ENCODE measurements at regions not wholly inside any gene's neighbourhood (a gene's known extent, or its start where the extent isn't known, plus 50 kb on each side); places are given as distances from the start of the nearest gene placed in this dataset.

- Histone ChIP-seq H3K27ac (replicated peaks in 1 of 4) (no peak overlapping the region), H3K9me3 (no peaks in the 10 kb centered on the region), H3K27me3 (peaks cover 0 to 13% (median 0%) of the 10 kb centered on the region in 4 donors), H3K4me3 (no peak overlapping the region), H3K4me1 (no peaks in the 10 kb centered on the region), H3K36me3 (no peaks in the 10 kb centered on the region)
- intact Hi-C loops (cut with DNase I): no loop called here
- TF ChIP-seq POLR2AphosphoS5 (IDR thresholded peaks at IDR 0.05): no peak
- TF ChIP-seq CTCF (IDR thresholded peaks at IDR 0.05): no peak
- TF ChIP-seq POLR2A (IDR thresholded peaks at IDR 0.05; ENCODE audit: low read depth): no peak
- no peak for TF ChIP-seq EP300 (IDR thresholded peaks at IDR 0.05)
- WGBS: 88% methylated on average over 6 of the region's 6 CpGs
- DNase-seq (ENCODE audit: extremely low spot score): no peak
Measured at GRCh38 chr3:182738583-182739411, 54.5 kb upstream of the ATP11B start.

DNA sequence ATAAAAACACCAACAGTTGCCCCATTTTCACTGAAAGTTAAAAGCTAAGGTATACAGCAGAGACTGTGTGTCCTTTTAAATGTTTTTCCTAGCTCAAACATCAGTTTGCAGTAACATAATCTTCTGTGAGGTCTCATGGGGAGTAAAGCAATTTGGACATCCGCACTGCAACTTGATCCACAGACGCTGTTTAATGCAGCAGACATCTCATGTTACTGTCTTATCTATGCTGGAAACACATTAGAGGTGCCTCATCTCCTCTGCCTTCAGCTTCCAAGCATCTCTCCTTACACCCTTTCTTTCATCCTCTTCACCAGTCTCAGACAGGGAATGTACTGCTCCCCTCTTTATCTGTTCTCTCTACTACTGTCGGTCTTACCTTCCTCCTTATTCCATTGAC, 53.7 kb upstream of the ATP11B start:
- DNase-seq (ENCODE audit: extremely low spot score): no peak
- peaks cover 0 to 13% (median 0%) of the 10 kb centered on the region in 4 donors for H3K27me3 ChIP-seq
- no peak overlapping the region for H3K27ac ChIP-seq (replicated peaks in 1 of 4)
- 29% methylated on average over 3 of the region's 3 CpGs for WGBS
- H3K36me3 ChIP-seq: no peaks in the 10 kb centered on the region
- TF ChIP-seq CTCF (IDR thresholded peaks at IDR 0.05): no peak
- no peak for TF ChIP-seq POLR2AphosphoS5 (IDR thresholded peaks at IDR 0.05)
- TF ChIP-seq POLR2A (IDR thresholded peaks at IDR 0.05; ENCODE audit: low read depth): no peak
- TF ChIP-seq EP300 (IDR thresholded peaks at IDR 0.05): no peak
- H3K4me1 ChIP-seq: no peaks in the 10 kb centered on the region
- no peak overlapping the region for H3K4me3 ChIP-seq
- no peaks in the 10 kb centered on the region for H3K9me3 ChIP-seq
- intact Hi-C loops (cut with DNase I): no loop called here

GRCh38 chr3:182740710-182741109, 52.6 kb upstream of the ATP11B start:
- H3K36me3 ChIP-seq: no peaks in the 10 kb centered on the region
- H3K9me3 ChIP-seq: no peaks in the 10 kb centered on the region
- intact Hi-C loops (cut with DNase I): no loop called here
- 72% methylated on average over 6 of the region's 6 CpGs for WGBS
- H3K4me1 ChIP-seq: no peaks in the 10 kb centered on the region
- DNase-seq (ENCODE audit: extremely low spot score): no peak
- TF ChIP-seq POLR2AphosphoS5 (IDR thresholded peaks at IDR 0.05) (no peak), CTCF (IDR thresholded peaks at IDR 0.05) (no peak), EP300 (IDR thresholded peaks at IDR 0.05) (no peak), POLR2A (IDR thresholded peaks at IDR 0.05; ENCODE audit: low read depth) (no peak)
- no peak overlapping the region for H3K27ac ChIP-seq (replicated peaks in 1 of 4)
- H3K4me3 ChIP-seq: no peak overlapping the region
- peaks cover 0 to 13% (median 0%) of the 10 kb centered on the region in 4 donors for H3K27me3 ChIP-seq

GRCh38 chr3:182741214-182741613, 52.1 kb upstream of the ATP11B start:
- 100% methylated on average over 3 of the region's 3 CpGs for WGBS
- intact Hi-C loops (cut with DNase I): no loop called here
- no peaks in the 10 kb centered on the region for H3K4me1 ChIP-seq
- H3K27me3 ChIP-seq: peaks cover 0 to 18% (median 0%) of the 10 kb centered on the region in 4 donors
- no peak overlapping the region for H3K4me3 ChIP-seq
- H3K27ac ChIP-seq (replicated peaks in 1 of 4): no peak overlapping the region
- no peaks in the 10 kb centered on the region for H3K9me3 ChIP-seq
- TF ChIP-seq POLR2A (IDR thresholded peaks at IDR 0.05; ENCODE audit: low read depth) (no peak), EP300 (IDR thresholded peaks at IDR 0.05) (no peak), POLR2AphosphoS5 (IDR thresholded peaks at IDR 0.05) (no peak), CTCF (IDR thresholded peaks at IDR 0.05) (no peak)
- no peaks in the 10 kb centered on the region for H3K36me3 ChIP-seq
- DNase-seq (ENCODE audit: extremely low spot score): no peak

Small RNAs in the stretch of these regions (small RNA-seq; reads per million reads assigned to genes)
- 0 reads per million in 3 donors for gene RN7SKP265

Measured in esophagus muscularis mucosa (tissue), 4 donors.